Keratinocyte (primary cell): ENCODE measurements at regions not wholly inside any gene's neighbourhood (a gene's known extent, or its start where the extent isn't known, plus 50 kb on each side); places are given as distances from the start of the nearest gene placed in this dataset.

ENCODE experiments used
- EZH2 ChIP-seq: IDR thresholded peaks from one replicate; pipeline ENCODE4 v1.6.1; 2012; ENCODE audit warnings: inconsistent platforms, mild to moderate bottlenecking, low read length, moderate library complexity
- TF ChIP-seq, protein P1 (sequence below), 3 experiments: IDR thresholded peaks in 1 of 3; conservative IDR thresholded peaks in 1 of 3; optimal IDR thresholded peaks in 1 of 3; 2 replicates in 2 of 3; 3 replicates in 1 of 3; pipeline versions ENCODE3 to v1.5.1; 2011; ENCODE audit warnings: low read length in 3 of 3, mild to moderate bottlenecking in 3 of 3, moderate library complexity in 2 of 3, control low read depth in 1 of 3, inconsistent platforms in 1 of 3; ENCODE audit not compliant: insufficient read depth in 2 of 3; ENCODE audit errors: extremely low read depth in 1 of 3

DNA sequence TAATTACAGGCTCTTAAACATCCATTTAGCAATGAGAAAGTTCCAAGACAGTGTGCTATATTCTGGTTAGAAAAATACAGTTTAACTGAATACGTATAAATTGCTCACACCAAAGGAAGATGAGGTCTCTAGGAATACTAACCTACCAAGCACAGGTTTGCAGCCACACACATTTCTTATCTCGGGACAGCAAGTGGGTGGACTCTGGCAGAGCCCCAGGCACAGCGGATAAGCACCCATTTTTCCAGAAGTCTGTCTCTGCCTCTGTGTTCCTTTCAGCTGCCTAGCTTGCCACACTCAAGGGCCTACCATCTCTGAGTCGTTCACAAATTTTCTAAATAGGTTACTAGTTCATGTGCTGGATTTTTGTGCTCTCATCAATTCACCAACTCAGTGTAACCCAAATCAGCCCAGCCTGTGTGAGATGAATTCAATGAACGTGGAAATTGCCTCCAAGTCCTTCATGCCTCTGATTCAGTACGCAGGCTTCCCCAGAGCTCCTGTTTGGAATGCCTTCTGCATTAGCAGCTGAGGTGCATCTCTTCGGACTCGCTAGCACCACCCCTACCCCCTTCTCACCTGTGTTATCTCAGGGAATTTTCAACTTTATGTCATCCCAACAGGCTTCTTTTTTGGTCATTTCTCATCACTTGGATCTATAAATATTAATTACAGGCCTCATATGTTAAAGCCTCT is 581.0 kb upstream of the CDH11 start:
- TF ChIP-seq, protein P1, sequence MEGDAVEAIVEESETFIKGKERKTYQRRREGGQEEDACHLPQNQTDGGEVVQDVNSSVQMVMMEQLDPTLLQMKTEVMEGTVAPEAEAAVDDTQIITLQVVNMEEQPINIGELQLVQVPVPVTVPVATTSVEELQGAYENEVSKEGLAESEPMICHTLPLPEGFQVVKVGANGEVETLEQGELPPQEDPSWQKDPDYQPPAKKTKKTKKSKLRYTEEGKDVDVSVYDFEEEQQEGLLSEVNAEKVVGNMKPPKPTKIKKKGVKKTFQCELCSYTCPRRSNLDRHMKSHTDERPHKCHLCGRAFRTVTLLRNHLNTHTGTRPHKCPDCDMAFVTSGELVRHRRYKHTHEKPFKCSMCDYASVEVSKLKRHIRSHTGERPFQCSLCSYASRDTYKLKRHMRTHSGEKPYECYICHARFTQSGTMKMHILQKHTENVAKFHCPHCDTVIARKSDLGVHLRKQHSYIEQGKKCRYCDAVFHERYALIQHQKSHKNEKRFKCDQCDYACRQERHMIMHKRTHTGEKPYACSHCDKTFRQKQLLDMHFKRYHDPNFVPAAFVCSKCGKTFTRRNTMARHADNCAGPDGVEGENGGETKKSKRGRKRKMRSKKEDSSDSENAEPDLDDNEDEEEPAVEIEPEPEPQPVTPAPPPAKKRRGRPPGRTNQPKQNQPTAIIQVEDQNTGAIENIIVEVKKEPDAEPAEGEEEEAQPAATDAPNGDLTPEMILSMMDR (optimal IDR thresholded peaks at IDR 0.05 in 1 of 3, IDR thresholded peaks at IDR 0.05 in 1 of 3, conservative IDR thresholded peaks at IDR 0.05 in 1 of 3; ENCODE audit: extremely low read depth in 1 of 3, insufficient read depth in 2 of 3, low read length in 3 of 3) = no peak
- no peak for TF ChIP-seq EZH2
